ENCODE measurements at regions not wholly inside any gene's neighbourhood (a gene's known extent, or its start where the extent isn't known, plus 50 kb on each side); places are given as distances from the start of the nearest gene placed in this dataset.

GRCh38 chr4:96134806-96135205 is 294.9 kb downstream of the PDHA2 start:
- Histone ChIP-seq H3K18ac (ENCODE audit: low read depth, low read length) (no peak overlapping the region), H3K4ac (ENCODE audit: low read depth, low read length) (no peak overlapping the region), H4K5ac (ENCODE audit: low read depth, low read length) (no peak overlapping the region), H3K56ac (ENCODE audit: extremely low read depth, insufficient read depth, low read length) (no peak overlapping the region), H3K9me1 (ENCODE audit: insufficient read depth, low read length) (no peaks in the 10 kb centered on the region), H3K9ac (ENCODE audit: low read depth, low read length) (no peak overlapping the region), H2BK120ac (ENCODE audit: low read depth, low read length) (no peak overlapping the region), H2AFZ (replicated peaks; ENCODE audit: low read length, poor library complexity) (no peak overlapping the region), H3K27me3 (ENCODE audit: control insufficient read depth, insufficient read depth, low read length) (no peaks in the 10 kb centered on the region), H2BK15ac (ENCODE audit: low read depth, low read length) (no peak overlapping the region), H3K9me3 (ENCODE audit: control insufficient read depth, insufficient read depth, low read length) (no peaks in the 10 kb centered on the region; the same call in 1 of the 2 replicates), H2BK20ac (ENCODE audit: low read depth, low read length) (no peak overlapping the region), H3K14ac (replicated peaks; ENCODE audit: low read depth, low read length) (no peak overlapping the region), H3K4me1 (ENCODE audit: control insufficient read depth, insufficient read depth, low read length) (no peaks in the 10 kb centered on the region), H4K8ac (ENCODE audit: low read depth in 2 of 2, low read length in 2 of 2) (no peak overlapping the region), H4K91ac (ENCODE audit: insufficient read depth, low read depth, low read length) (no peak overlapping the region), H3K79me1 (ENCODE audit: low read depth in 1 of 2, low read length in 2 of 2) (no peaks in the 10 kb centered on the region), H3K36me3 (ENCODE audit: control insufficient read depth, insufficient read depth, low read length) (no peaks in the 10 kb centered on the region), H2AK9ac (replicated peaks; ENCODE audit: low read depth, low read length, poor library complexity) (no peak overlapping the region), H3K23ac (ENCODE audit: low read depth, low read length) (no peak overlapping the region), H4K20me1 (ENCODE audit: insufficient read depth, low read length) (no peaks in the 10 kb centered on the region), H3K27ac (ENCODE audit: insufficient read depth, low read length) (no peak overlapping the region), H2BK5ac (ENCODE audit: low read depth, low read length, poor library complexity, severe bottlenecking) (no peak overlapping the region), H2AK5ac (ENCODE audit: low read depth, low read length) (no peak overlapping the region), H3K4me3 (ENCODE audit: insufficient read depth, low read depth, low read length) (no peak overlapping the region), H3K4me2 (ENCODE audit: low read depth, low read length) (no peak overlapping the region)
- ChIA-PET POLR2A (ENCODE audit: unreplicated experiment) (no interaction called here), CTCF (no interaction called here)
- WGBS, 2 experiments (ENCODE audit: extremely low coverage in 2 of 2, insufficient read length in 1 of 2), result no CpG with 5 or more reads among the region's 2 CpGs
- BruUV-seq (replicated peaks), result no TSS peak
- in situ Hi-C loops (cut with MboI; ENCODE audit: low sequenced_read_pairs) (no loop called here), intact Hi-C loops (cut with micrococcal nuclease) (no loop called here), dilution Hi-C loops (cut with HindIII; ENCODE audit: low sequenced_read_pairs, unreplicated experiment) (no loop called here)
- no peak for ATAC-seq (ENCODE audit: low read depth)
- no peak for TF ChIP-seq CHD1 (IDR thresholded peaks at IDR 0.05; ENCODE audit: low read depth, low read length)
- TF ChIP-seq BHLHE40 (IDR thresholded peaks at IDR 0.05; ENCODE audit: low read depth, low read length), result no peak
- no peak for TF ChIP-seq FOS (IDR thresholded peaks at IDR 0.05; ENCODE audit: low read depth, low read length)
- no peak for TF ChIP-seq ELK1 (IDR thresholded peaks at IDR 0.05; ENCODE audit: borderline replicate concordance, low read depth, low read length)
- no peak for TF ChIP-seq NFE2L2 (IDR thresholded peaks at IDR 0.05; ENCODE audit: low read depth, low read length)
- TF ChIP-seq MAFK (IDR thresholded peaks at IDR 0.05; ENCODE audit: low read depth, low read length), result no peak
- TF ChIP-seq RAD21 (IDR thresholded peaks at IDR 0.05; ENCODE audit: low read length), result no peak
- no peak for TF ChIP-seq MAZ (IDR thresholded peaks at IDR 0.05; ENCODE audit: borderline replicate concordance, low read depth, low read length)
- no peak for TF ChIP-seq CEBPB (IDR thresholded peaks at IDR 0.05; ENCODE audit: low read depth, low read length)
- TF ChIP-seq, protein P1, sequence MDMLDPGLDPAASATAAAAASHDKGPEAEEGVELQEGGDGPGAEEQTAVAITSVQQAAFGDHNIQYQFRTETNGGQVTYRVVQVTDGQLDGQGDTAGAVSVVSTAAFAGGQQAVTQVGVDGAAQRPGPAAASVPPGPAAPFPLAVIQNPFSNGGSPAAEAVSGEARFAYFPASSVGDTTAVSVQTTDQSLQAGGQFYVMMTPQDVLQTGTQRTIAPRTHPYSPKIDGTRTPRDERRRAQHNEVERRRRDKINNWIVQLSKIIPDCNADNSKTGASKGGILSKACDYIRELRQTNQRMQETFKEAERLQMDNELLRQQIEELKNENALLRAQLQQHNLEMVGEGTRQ (IDR thresholded peaks at IDR 0.05; ENCODE audit: low read depth, low read length), result no peak
- TF ChIP-seq SMC3 (IDR thresholded peaks at IDR 0.05; ENCODE audit: low read depth, low read length), result no peak
- no peak for TF ChIP-seq POLR2A (IDR thresholded peaks at IDR 0.05; ENCODE audit: low read depth, low read length)
- no peak for TF ChIP-seq RCOR1 (IDR thresholded peaks at IDR 0.05; ENCODE audit: insufficient replicate concordance, low read length)
- no peak for TF ChIP-seq MXI1 (IDR thresholded peaks at IDR 0.05; ENCODE audit: borderline replicate concordance, low read depth, low read length)
- no peak for DNase-seq
